Peyer's patch (tissue), 4 donors: ENCODE measurements at regions not wholly inside any gene's neighbourhood (a gene's known extent, or its start where the extent isn't known, plus 50 kb on each side); places are given as distances from the start of the nearest gene placed in this dataset.

ENCODE experiments used
- DNase-seq, 3 donors: peaks; one replicate each; pipeline ENCODE4 v3.0.0-alpha.2; 2017 to 2019
- H3K27ac ChIP-seq, 4 donors: fragments of 200-600 bp; sonication (generic); one replicate each; pipeline ENCODE4 v1.5.1; 2016 to 2019
- H3K27me3 ChIP-seq, 2 donors: fragments of 200-600 bp; sonication (generic); one replicate each; pipeline ENCODE4 v1.5.1; 2019
- H3K36me3 ChIP-seq, 3 donors: fragments of 200-600 bp; sonication (generic); one replicate each; pipeline ENCODE4 v1.5.1; 2016 to 2019
- H3K4me1 ChIP-seq, 4 donors: fragments of 200-600 bp; sonication (generic); one replicate each; pipeline ENCODE4 v1.5.1; 2016 to 2019
- H3K4me3 ChIP-seq, 4 donors: fragments of 200-600 bp; sonication (generic); 1 replicate in 3 of 4; 2 replicates in 1 of 4; pipeline ENCODE4 v1.5.1; 2016 to 2019; ENCODE audit warnings: mild to moderate bottlenecking in 1 of 4
- H3K9me3 ChIP-seq, 4 donors: fragments of 200-600 bp; sonication (generic); one replicate each; pipeline ENCODE4 v1.5.1; 2016 to 2019; ENCODE audit warnings: mild to moderate bottlenecking in 1 of 4
- POLR2A ChIP-seq, 2 donors: fragments of 450-650 bp; IDR thresholded peaks; one replicate each; pipeline ENCODE4 v1.5.1; 2017; ENCODE audit warnings: antibody characterized with exemption in 2 of 2, mild to moderate bottlenecking in 2 of 2, moderate library complexity in 2 of 2
- TF ChIP-seq, protein P1 (sequence below), 6 experiments: fragments of 450-650 bp in 4 of 6; fragments of 200-600 bp in 2 of 6; sonication (generic) in 1 of 6; IDR thresholded peaks; one replicate each; pipeline ENCODE4 v1.5.1; 2017 to 2019; ENCODE audit warnings: antibody characterized with exemption in 6 of 6, mild to moderate bottlenecking in 3 of 6, moderate library complexity in 1 of 6

GRCh38 chr1:90824551-90824950, 107.4 kb upstream of the BARHL2 start:
- H3K4me3 ChIP-seq = no peak overlapping the region
- no peak for DNase-seq
- TF ChIP-seq, protein P1, sequence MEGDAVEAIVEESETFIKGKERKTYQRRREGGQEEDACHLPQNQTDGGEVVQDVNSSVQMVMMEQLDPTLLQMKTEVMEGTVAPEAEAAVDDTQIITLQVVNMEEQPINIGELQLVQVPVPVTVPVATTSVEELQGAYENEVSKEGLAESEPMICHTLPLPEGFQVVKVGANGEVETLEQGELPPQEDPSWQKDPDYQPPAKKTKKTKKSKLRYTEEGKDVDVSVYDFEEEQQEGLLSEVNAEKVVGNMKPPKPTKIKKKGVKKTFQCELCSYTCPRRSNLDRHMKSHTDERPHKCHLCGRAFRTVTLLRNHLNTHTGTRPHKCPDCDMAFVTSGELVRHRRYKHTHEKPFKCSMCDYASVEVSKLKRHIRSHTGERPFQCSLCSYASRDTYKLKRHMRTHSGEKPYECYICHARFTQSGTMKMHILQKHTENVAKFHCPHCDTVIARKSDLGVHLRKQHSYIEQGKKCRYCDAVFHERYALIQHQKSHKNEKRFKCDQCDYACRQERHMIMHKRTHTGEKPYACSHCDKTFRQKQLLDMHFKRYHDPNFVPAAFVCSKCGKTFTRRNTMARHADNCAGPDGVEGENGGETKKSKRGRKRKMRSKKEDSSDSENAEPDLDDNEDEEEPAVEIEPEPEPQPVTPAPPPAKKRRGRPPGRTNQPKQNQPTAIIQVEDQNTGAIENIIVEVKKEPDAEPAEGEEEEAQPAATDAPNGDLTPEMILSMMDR (IDR thresholded peaks at IDR 0.05) = no peak
- TF ChIP-seq POLR2A (IDR thresholded peaks at IDR 0.05) = no peak
- no peaks in the 10 kb centered on the region for H3K9me3 ChIP-seq
- H3K27me3 ChIP-seq = no peaks in the 10 kb centered on the region
- H3K27ac ChIP-seq = no peak overlapping the region
- H3K36me3 ChIP-seq = no peaks in the 10 kb centered on the region
- H3K4me1 ChIP-seq = no peaks in the 10 kb centered on the region

GRCh38 chr1:90823686-90824085, 106.6 kb upstream of the BARHL2 start:
- H3K36me3 ChIP-seq = no peaks in the 10 kb centered on the region
- no peak overlapping the region for H3K27ac ChIP-seq
- TF ChIP-seq POLR2A (IDR thresholded peaks at IDR 0.05) = no peak
- TF ChIP-seq, protein P1 (IDR thresholded peaks at IDR 0.05) = no peak
- H3K27me3 ChIP-seq = no peaks in the 10 kb centered on the region
- no peak overlapping the region for H3K4me3 ChIP-seq
- no peak for DNase-seq
- no peaks in the 10 kb centered on the region for H3K4me1 ChIP-seq
- H3K9me3 ChIP-seq = no peaks in the 10 kb centered on the region

DNA sequence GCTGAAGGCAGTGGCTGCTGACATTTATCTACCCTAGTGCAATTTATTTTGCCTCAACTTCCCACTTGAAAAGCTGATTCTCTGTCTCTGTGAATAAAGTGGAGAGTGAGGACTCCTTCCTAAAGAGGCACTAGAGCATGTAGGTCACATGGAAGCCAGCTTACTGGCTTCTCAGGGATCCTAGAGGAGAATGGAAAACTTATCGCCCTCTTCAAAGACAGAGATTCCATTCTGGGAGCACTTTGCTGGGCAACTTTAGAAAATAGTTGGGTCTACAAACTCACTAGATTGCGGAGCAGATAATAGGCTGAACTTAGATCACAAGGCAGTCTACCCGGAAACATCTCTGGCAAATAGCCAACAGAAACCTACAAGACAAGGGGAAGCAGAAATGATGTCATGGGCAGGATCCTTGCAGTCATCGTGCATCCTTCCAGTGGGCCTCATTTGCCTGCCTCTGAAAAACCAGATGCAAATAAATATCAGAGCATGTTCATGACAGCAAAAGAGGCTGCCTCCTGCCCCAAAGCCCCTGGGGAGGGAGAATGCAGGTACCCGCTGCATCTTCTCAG, 104.8 kb upstream of the BARHL2 start:
- TF ChIP-seq, protein P1 (IDR thresholded peaks at IDR 0.05) = no peak
- TF ChIP-seq POLR2A (IDR thresholded peaks at IDR 0.05) = no peak
- Histone ChIP-seq H3K4me3 (no peak overlapping the region), H3K27me3 (no peaks in the 10 kb centered on the region), H3K27ac (no peak overlapping the region), H3K4me1 (no peaks in the 10 kb centered on the region), H3K36me3 (no peaks in the 10 kb centered on the region), H3K9me3 (no peaks in the 10 kb centered on the region)
- DNase-seq = no peak

- TF ChIP-seq, protein P1 (IDR thresholded peaks at IDR 0.05) = no peak
- TF ChIP-seq POLR2A (IDR thresholded peaks at IDR 0.05) = no peak
- Histone ChIP-seq H3K4me3 (no peak overlapping the region), H3K9me3 (no peaks in the 10 kb centered on the region), H3K27ac (no peak overlapping the region), H3K36me3 (no peaks in the 10 kb centered on the region), H3K27me3 (no peaks in the 10 kb centered on the region), H3K4me1 (no peaks in the 10 kb centered on the region)
- DNase-seq = no peak
Observed at GRCh38 chr1:90821152-90821787, 104.2 kb upstream of the BARHL2 start.

DNA sequence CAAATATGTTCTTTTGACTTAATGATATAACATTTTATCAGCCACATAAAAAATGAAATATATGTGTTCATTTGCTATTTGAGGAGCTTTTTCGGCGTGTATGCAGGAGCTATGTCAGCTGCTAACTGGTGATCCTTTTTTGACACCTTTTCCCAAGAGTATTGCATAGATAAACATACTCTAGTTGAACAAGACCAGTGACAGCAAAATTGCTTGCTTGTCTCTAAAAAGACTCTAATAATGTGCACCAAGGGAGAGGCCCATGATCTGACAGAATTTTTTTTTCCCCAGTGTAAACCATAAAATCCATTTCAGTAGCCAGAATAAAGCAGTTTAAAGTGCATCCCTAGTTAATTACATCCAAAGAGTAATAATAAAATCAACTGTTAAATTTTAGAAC, 103.6 kb upstream of the BARHL2 start:
- H3K4me3 ChIP-seq = no peak overlapping the region
- no peaks in the 10 kb centered on the region for H3K36me3 ChIP-seq
- H3K27ac ChIP-seq = no peak overlapping the region
- TF ChIP-seq, protein P1 (IDR thresholded peaks at IDR 0.05) = no peak
- TF ChIP-seq POLR2A (IDR thresholded peaks at IDR 0.05) = no peak
- H3K27me3 ChIP-seq = no peaks in the 10 kb centered on the region
- no peaks in the 10 kb centered on the region for H3K4me1 ChIP-seq
- H3K9me3 ChIP-seq = no peaks in the 10 kb centered on the region
- no peak for DNase-seq
